ENCODE measurements at regions not wholly inside any gene's neighbourhood (a gene's known extent, or its start where the extent isn't known, plus 50 kb on each side); places are given as distances from the start of the nearest gene placed in this dataset.

- no peak for TF ChIP-seq CTCF (IDR thresholded peaks at IDR 0.05)
- TF ChIP-seq POLR2A (IDR thresholded peaks at IDR 0.05), result no peak
These were observed 830.4 kb upstream of the COBL start for GRCh38 chr7:52146871-52147634.

Measured in body of pancreas (tissue), 4 donors.